ENCODE measurements at regions not wholly inside any gene's neighbourhood (a gene's known extent, or its start where the extent isn't known, plus 50 kb on each side); places are given as distances from the start of the nearest gene placed in this dataset.

DNA sequence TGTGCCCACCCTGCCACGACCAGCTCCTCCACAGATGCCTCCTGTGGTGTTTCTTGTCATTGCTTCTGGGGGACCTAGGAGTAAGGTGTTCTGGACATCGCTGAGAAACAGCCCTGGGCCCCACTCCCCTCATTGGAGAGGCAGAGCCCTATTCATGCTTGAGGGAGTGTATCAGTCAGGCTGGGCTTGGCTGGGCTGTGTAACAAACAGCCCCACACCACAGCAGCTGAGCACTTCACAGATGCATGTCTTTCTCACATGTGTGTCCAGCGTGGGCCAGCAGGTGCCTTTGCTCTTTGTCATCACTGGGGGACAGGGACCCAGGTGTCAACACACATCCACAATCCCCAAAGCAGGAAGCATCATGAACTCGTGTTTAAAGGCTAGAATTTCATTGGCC, 65.1 kb upstream of the FBRSL1 start:
- DNase-seq, result no peak
- H3K9me3 ChIP-seq (replicated peaks; ENCODE audit: control insufficient read depth, low read depth, low read length), result peaks cover 5% of the 10 kb centered on the region
- peaks cover 36% of the 10 kb centered on the region for H3K27me3 ChIP-seq (ENCODE audit: control insufficient read depth, insufficient read depth, low read length)
- H3K4me1 ChIP-seq (ENCODE audit: control insufficient read depth, insufficient read depth, low read length), result peaks cover 55% of the 10 kb centered on the region
- H3K4me3 ChIP-seq (ENCODE audit: low read length), result no peak overlapping the region
- H3K27ac ChIP-seq (ENCODE audit: low read length), result no peak overlapping the region
- 94% methylated on average over 3 of the region's 4 CpGs for WGBS (ENCODE audit: insufficient coverage)
- no peaks in the 10 kb centered on the region for H3K36me3 ChIP-seq (ENCODE audit: control insufficient read depth, insufficient read depth, low read length)

DNA sequence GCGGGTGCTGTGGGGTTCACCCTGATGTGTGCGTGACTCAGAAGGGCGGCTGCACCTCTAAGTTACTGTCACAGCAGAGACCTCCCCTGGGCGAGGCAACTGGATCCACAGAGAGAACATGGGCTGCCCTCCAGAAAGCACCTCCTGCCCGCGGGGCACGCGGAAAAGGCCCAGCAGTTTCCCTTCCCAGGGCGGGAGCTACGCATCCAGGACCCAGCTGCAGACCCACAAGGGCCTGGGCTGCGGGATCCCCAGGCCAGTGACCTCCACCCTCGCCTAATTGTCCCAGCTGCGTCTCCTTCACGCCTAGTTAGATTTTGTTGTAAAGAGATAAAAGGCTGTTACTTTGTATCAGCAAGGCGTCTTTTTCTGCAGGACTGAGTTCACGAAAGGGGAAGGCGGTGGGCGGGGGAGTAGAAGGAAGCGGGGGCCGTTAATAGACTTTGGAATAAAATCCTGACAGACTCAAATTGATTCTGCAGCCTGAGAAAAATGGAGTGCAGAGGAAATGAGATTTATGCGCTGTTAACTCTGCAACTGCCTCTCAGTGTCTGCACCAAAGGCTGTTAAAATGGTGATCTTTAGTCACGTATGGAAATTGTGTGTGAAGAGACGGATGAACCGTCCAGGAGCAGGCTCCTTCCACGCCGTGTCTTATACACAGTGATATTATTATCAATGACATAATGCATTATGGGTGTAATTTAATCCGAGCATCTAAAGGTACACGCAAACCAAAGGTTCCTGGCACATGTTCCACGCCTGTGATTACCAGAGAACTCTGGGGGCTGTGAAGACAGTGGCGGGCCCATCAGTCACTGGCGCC, 65.9 kb upstream of the FBRSL1 start:
- 31% methylated on average over 16 of the region's 31 CpGs for WGBS (ENCODE audit: insufficient coverage)
- Histone ChIP-seq H3K4me3 (ENCODE audit: low read length) (no peak overlapping the region), H3K4me1 (ENCODE audit: control insufficient read depth, insufficient read depth, low read length) (peaks cover 51% of the 10 kb centered on the region), H3K36me3 (ENCODE audit: control insufficient read depth, insufficient read depth, low read length) (no peaks in the 10 kb centered on the region), H3K27me3 (ENCODE audit: control insufficient read depth, insufficient read depth, low read length) (peaks cover 41% of the 10 kb centered on the region), H3K27ac (ENCODE audit: low read length) (no peak overlapping the region), H3K9me3 (replicated peaks; ENCODE audit: control insufficient read depth, low read depth, low read length) (peaks cover 5% of the 10 kb centered on the region)
- no peak for DNase-seq

DNA sequence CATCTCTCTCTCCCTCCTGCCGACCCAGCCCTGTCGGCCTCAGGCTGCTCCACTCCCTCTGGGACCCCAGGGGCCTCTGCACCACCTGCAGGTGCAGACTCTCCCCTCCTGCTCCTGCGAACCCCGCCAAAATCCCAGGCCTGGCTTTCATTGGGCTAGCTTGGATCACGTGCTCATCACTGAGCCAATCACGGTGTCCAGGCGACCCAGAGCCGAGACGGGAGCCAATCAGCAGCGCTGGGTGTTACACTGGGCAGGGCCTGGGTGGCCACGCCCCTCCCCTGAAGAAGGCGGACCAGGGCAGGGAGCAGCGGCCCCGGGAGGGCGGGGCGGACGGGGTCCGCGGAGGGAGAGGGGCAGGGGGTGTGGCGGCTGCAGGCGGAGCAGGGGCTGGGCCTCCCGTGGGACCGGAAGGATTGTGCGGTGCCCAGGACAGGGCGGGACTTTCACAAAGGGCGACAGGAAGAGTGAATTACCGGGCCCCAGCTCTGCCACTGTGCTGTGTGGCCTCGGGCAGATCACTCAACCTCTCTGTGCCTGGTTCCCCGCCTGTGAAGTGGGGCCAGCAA, 66.6 kb upstream of the FBRSL1 start:
- H3K4me1 ChIP-seq (ENCODE audit: control insufficient read depth, insufficient read depth, low read length), result peaks cover 44% of the 10 kb centered on the region
- H3K27ac ChIP-seq (ENCODE audit: low read length), result no peak overlapping the region
- H3K9me3 ChIP-seq (replicated peaks; ENCODE audit: control insufficient read depth, low read depth, low read length), result peaks cover 5% of the 10 kb centered on the region
- 65% methylated on average over 28 of the region's 29 CpGs for WGBS (ENCODE audit: insufficient coverage)
- H3K4me3 ChIP-seq (ENCODE audit: low read length), result no peak overlapping the region
- no peaks in the 10 kb centered on the region for H3K36me3 ChIP-seq (ENCODE audit: control insufficient read depth, insufficient read depth, low read length)
- peaks cover 45% of the 10 kb centered on the region for H3K27me3 ChIP-seq (ENCODE audit: control insufficient read depth, insufficient read depth, low read length)
- DNase-seq, result no peak

DNA sequence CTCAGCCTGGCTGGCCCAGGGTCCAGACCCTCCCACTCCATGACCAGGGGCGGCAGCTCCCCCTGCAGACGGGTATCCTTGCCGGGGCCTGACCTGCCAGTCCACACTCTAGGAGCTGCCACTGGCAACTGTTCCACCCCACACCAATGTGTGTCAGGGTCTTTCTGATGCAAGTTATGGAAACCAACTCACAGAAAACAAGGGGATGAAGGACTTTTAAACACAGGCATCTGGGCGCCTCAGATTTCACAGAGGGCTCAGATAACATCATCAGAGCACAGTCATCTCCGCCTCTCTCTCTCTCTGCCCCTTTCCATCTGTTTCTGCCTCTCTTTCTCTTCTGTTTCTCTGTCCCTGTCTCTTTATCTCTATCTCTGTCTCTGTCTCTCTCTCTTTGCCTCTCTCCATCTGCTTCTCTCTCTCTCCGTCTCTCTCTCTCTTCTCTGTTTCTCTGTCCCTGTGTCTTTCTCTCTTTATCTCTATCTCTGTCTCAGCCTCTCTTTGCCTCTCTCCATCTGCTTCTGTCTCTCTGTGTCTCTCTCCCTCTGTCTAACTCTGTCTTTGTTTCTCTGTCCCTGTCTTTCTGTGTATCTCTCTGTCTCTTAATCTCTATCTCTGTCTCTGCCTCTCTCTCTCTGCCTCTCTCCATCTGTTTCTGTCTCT, 67.4 kb upstream of the FBRSL1 start:
- Histone ChIP-seq H3K27me3 (ENCODE audit: control insufficient read depth, insufficient read depth, low read length) (peaks cover 47% of the 10 kb centered on the region), H3K27ac (ENCODE audit: low read length) (no peak overlapping the region), H3K4me1 (ENCODE audit: control insufficient read depth, insufficient read depth, low read length) (peaks cover 44% of the 10 kb centered on the region), H3K4me3 (ENCODE audit: low read length) (no peak overlapping the region), H3K9me3 (replicated peaks; ENCODE audit: control insufficient read depth, low read depth, low read length) (peaks cover 5% of the 10 kb centered on the region), H3K36me3 (ENCODE audit: control insufficient read depth, insufficient read depth, low read length) (no peaks in the 10 kb centered on the region)
- 45% methylated on average over 4 of the region's 6 CpGs for WGBS (ENCODE audit: insufficient coverage)
- no peak for DNase-seq

DNA sequence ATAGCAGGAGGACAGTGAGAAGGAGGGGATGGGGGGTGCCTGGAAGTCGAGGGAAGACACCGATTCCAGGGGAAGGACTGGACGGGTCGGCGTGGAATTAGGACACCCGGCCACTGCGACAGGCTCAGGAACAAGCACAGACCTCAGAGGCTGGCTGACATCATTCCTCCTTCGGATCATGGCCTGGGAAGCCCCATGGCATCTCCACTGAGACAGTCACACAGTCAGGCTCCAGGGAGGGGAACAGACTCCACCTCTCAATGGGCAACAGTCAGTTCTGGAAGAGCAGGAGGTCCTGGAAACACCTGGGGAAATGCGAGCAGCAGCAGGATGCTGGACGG, 67.9 kb upstream of the FBRSL1 start:
- 46% methylated on average over 9 of the region's 10 CpGs for WGBS (ENCODE audit: insufficient coverage)
- no peaks in the 10 kb centered on the region for H3K36me3 ChIP-seq (ENCODE audit: control insufficient read depth, insufficient read depth, low read length)

DNA sequence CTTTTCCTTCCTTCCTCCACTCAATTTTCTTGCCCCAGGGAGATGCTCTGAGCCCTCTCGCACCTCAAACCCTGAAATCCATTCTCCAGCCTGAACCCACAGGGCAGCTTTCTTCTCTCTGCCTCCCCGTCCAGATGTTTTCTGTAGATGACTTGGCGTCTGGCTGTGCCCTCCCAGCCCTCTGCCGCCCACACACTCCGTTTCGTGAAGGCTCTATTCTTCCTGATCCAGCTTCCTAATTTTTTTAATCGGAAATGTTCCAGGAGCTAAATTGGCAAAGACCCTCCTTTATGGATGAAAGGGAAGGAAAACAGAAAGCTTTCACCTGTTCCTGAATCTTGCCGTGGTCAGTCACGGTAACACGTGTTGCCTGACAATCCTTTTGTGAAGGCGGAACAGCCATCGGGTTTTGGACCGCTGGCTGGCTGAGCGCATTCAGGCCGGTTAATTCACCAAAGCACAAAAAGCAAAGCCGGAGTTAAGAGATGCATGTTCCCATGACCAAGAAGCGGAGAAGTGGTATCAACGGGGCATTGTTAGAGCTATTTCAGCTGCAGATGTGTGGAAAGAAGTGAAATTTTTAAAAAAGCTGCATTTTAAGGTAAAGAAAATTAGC, 70.2 kb upstream of the FBRSL1 start:
- peaks cover 2% of the 10 kb centered on the region for H3K9me3 ChIP-seq (replicated peaks; ENCODE audit: control insufficient read depth, low read depth, low read length)
- no peaks in the 10 kb centered on the region for H3K36me3 ChIP-seq (ENCODE audit: control insufficient read depth, insufficient read depth, low read length)
- H3K4me1 ChIP-seq (ENCODE audit: control insufficient read depth, insufficient read depth, low read length), result peaks cover 48% of the 10 kb centered on the region
- peaks cover 45% of the 10 kb centered on the region for H3K27me3 ChIP-seq (ENCODE audit: control insufficient read depth, insufficient read depth, low read length)
- peak overlapping the region; percentile 25 for H3K27ac ChIP-seq (ENCODE audit: low read length)
- H3K4me3 ChIP-seq (ENCODE audit: low read length), result no peak overlapping the region
- WGBS (ENCODE audit: insufficient coverage), result 43% methylated on average over 16 of the region's 18 CpGs
- DNase-seq, result peak; percentile 57

More for the DNA sequence above, 67.9 kb upstream of the FBRSL1 start:
- Histone ChIP-seq H3K9me3 (replicated peaks; ENCODE audit: control insufficient read depth, low read depth, low read length) (peaks cover 5% of the 10 kb centered on the region), H3K4me3 (ENCODE audit: low read length) (no peak overlapping the region), H3K27me3 (ENCODE audit: control insufficient read depth, insufficient read depth, low read length) (peaks cover 50% of the 10 kb centered on the region), H3K4me1 (ENCODE audit: control insufficient read depth, insufficient read depth, low read length) (peaks cover 42% of the 10 kb centered on the region), H3K27ac (ENCODE audit: low read length) (no peak overlapping the region)
- no peak for DNase-seq

DNA sequence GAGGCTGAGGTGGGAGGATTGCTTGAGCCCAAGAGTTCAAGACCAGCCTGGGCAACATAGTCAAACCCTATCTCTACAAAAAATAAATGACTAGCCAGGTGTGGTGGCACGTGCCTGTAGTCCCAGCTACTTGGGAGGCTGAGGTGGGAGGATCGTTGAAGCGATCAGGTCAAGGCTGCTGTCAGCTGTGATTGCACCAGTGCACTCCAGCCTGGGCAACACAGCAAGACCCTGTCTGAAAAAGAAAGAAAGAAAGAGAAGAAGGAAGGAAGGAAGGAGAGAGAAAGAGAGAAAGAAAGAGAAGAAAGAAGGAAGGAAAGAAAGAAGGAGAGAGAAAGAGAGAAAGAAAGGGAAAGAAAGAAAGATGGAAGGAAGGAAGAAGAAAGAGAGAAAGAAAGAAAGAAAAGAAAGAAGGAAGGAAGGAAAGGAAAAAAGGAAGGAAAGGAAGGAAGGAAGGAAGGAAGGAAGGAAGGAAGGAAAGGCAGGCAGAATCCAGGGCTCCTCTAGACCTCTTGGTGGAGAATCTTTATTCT, 71.5 kb upstream of the FBRSL1 start:
- 84% methylated on average over 3 of the region's 3 CpGs for WGBS (ENCODE audit: insufficient coverage)
- no peak overlapping the region for H3K4me3 ChIP-seq (ENCODE audit: low read length)
- no peak overlapping the region for H3K27ac ChIP-seq (ENCODE audit: low read length)

DNA sequence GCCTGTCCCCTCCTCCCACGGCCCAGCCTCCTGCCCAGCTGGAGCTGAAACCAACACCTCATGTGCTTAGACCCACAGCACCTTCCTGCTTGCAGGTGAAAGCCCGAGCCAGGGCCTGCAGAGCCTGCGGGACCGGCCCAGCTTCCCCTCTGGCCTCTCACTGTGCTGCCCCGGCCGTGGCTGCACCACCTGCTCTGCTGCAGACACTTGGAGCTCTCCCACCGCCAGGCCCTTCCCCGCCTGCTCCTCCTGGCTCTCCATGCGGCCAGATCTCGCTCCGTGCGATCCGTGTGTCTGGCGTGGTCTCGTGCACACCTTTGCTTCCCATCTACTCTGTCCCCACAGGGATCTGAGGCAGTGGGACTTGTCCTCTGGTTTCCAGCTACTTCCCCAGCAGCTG, 72.2 kb upstream of the FBRSL1 start:
- Histone ChIP-seq H3K27ac (ENCODE audit: low read length) (no peak overlapping the region), H3K36me3 (ENCODE audit: control insufficient read depth, insufficient read depth, low read length) (no peaks in the 10 kb centered on the region), H3K27me3 (ENCODE audit: control insufficient read depth, insufficient read depth, low read length) (peaks cover 47% of the 10 kb centered on the region), H3K4me3 (ENCODE audit: low read length) (no peak overlapping the region), H3K9me3 (replicated peaks; ENCODE audit: control insufficient read depth, low read depth, low read length) (peaks cover 2% of the 10 kb centered on the region), H3K4me1 (ENCODE audit: control insufficient read depth, insufficient read depth, low read length) (peaks cover 40% of the 10 kb centered on the region)
- DNase-seq, result no peak
- 51% methylated on average over 15 of the region's 15 CpGs for WGBS (ENCODE audit: insufficient coverage)

More for the DNA sequence above, 71.5 kb upstream of the FBRSL1 start:
- peaks cover 2% of the 10 kb centered on the region for H3K9me3 ChIP-seq (replicated peaks; ENCODE audit: control insufficient read depth, low read depth, low read length)
- no peak for DNase-seq
- H3K27me3 ChIP-seq (ENCODE audit: control insufficient read depth, insufficient read depth, low read length), result peaks cover 50% of the 10 kb centered on the region
- peaks cover 46% of the 10 kb centered on the region for H3K4me1 ChIP-seq (ENCODE audit: control insufficient read depth, insufficient read depth, low read length)
- no peaks in the 10 kb centered on the region for H3K36me3 ChIP-seq (ENCODE audit: control insufficient read depth, insufficient read depth, low read length)

DNA sequence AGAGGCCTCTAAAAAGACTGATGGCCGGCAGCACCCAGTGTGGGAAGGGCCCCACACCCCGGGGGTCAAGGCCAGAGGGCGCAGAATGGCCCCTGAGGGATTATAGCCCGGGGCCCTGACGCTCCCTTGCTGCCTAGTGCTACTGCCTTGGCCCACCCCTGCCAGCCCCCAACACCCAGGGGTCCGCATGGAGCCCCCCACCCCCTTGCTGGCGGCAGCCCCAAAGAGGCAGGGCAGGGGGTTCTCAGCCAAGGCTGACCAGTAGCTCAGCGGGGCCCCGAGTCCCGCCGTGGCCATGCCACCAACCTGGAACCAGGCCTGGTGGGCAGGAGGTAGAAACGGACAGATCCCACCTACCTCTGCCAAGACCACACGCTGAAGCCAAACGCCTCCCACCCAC, 73.1 kb upstream of the FBRSL1 start:
- Histone ChIP-seq H3K27me3 (ENCODE audit: control insufficient read depth, insufficient read depth, low read length) (peaks cover 43% of the 10 kb centered on the region), H3K4me1 (ENCODE audit: control insufficient read depth, insufficient read depth, low read length) (peaks cover 33% of the 10 kb centered on the region), H3K27ac (ENCODE audit: low read length) (no peak overlapping the region), H3K4me3 (ENCODE audit: low read length) (no peak overlapping the region), H3K36me3 (ENCODE audit: control insufficient read depth, insufficient read depth, low read length) (no peaks in the 10 kb centered on the region), H3K9me3 (replicated peaks; ENCODE audit: control insufficient read depth, low read depth, low read length) (peaks cover 2% of the 10 kb centered on the region)
- DNase-seq, result no peak
- WGBS (ENCODE audit: insufficient coverage), result 82% methylated on average over 9 of the region's 14 CpGs
